Neural cell (in vitro differentiated cells): ENCODE measurements at regions not wholly inside any gene's neighbourhood (a gene's known extent, or its start where the extent isn't known, plus 50 kb on each side); places are given as distances from the start of the nearest gene placed in this dataset.

ENCODE experiments used
- H2AFZ ChIP-seq: fragments of 200-600, 300-800 bp; sonication (generic), shearing (Covaris generic); 2 replicates; pipeline ENCODE4 v1.6.0; 2014; ENCODE audit warnings: low read depth, mild to moderate bottlenecking, antibody characterized with exemption, low read length, moderate library complexity
- H3F3A ChIP-seq: fragments of 200-600 bp; shearing (Covaris generic); 2 replicates; pipeline ENCODE4 v1.6.1; 2016; ENCODE audit warnings: mild to moderate bottlenecking, moderate library complexity, mixed read lengths, antibody characterized with exemption, low read length; ENCODE audit not compliant: insufficient read depth, poor library complexity, severe bottlenecking
- H3K27ac ChIP-seq: fragments of 200-600, 300-800 bp; sonication (generic), shearing (Covaris generic); 2 replicates; pipeline ENCODE4 v1.5.1; 2014; ENCODE audit warnings: mild to moderate bottlenecking, low read length, moderate library complexity
- H3K27me3 ChIP-seq: fragments of 300-800, 200-600 bp; sonication (generic), shearing (Covaris generic); 2 replicates; pipeline ENCODE4 v1.6.0; 2014; ENCODE audit warnings: mild to moderate bottlenecking, low read depth, low read length, moderate library complexity; ENCODE audit not compliant: insufficient read depth
- H3K36me3 ChIP-seq: fragments of 300-800, 200-600 bp; sonication (generic), shearing (Covaris generic); 2 replicates; pipeline ENCODE4 v1.5.1; 2014; ENCODE audit warnings: mild to moderate bottlenecking, antibody characterized with exemption, low read length, moderate library complexity; ENCODE audit not compliant: insufficient read depth
- H3K4me2 ChIP-seq: fragments of 300-800, 200-600 bp; sonication (generic), shearing (Covaris generic); 2 replicates; pipeline ENCODE4 v1.6.0; 2014; ENCODE audit warnings: mild to moderate bottlenecking, low read length
- H3K4me3 ChIP-seq: fragments of 300-800, 200-600 bp; sonication (generic), shearing (Covaris generic); 2 replicates; pipeline ENCODE4 v1.5.1; 2014; ENCODE audit warnings: mild to moderate bottlenecking, low read length, moderate library complexity
- H3K79me2 ChIP-seq: fragments of 200-600 bp; shearing (Covaris generic); replicated peaks from 2 replicates; pipeline ENCODE4 v1.6.0; 2014; ENCODE audit warnings: mild to moderate bottlenecking, low read length, moderate library complexity; ENCODE audit not compliant: insufficient read depth
- H3K9ac ChIP-seq: fragments of 300-800, 200-600 bp; sonication (generic), shearing (Covaris generic); 2 replicates; pipeline ENCODE4 v1.6.1; 2016; ENCODE audit warnings: mild to moderate bottlenecking, low read length, mixed read lengths
- H3K9me2 ChIP-seq: fragments of 200-600 bp; shearing (Covaris generic); 2 replicates; pipeline ENCODE4 v1.6.1; 2016; ENCODE audit warnings: mild to moderate bottlenecking, low read length, mixed read lengths; ENCODE audit not compliant: insufficient read depth
- H3K9me3 ChIP-seq: fragments of 200-600, 300-800 bp; sonication (generic), shearing (Covaris generic); 2 replicates; pipeline ENCODE4 v1.6.1; 2016; ENCODE audit warnings: mild to moderate bottlenecking, mixed run types, low read length, moderate library complexity, mixed read lengths
- H4K20me1 ChIP-seq: fragments of 200-600 bp; shearing (Covaris generic); 2 replicates; pipeline ENCODE4 v1.6.1; 2016; ENCODE audit warnings: mild to moderate bottlenecking, mixed run types; ENCODE audit not compliant: insufficient read depth
- EP300 ChIP-seq: fragments of 450-650 bp; conservative IDR thresholded peaks from 2 replicates; pipeline ENCODE4 v1.6.1; 2014; ENCODE audit warnings: antibody characterized with exemption, mild to moderate bottlenecking, moderate library complexity; ENCODE audit not compliant: poor library complexity, severe bottlenecking
- EZH2 ChIP-seq: fragments of 200-600, 300-800 bp; shearing (Covaris generic), sonication (generic); IDR thresholded peaks from 2 replicates; pipeline ENCODE4 v1.6.1; 2014; ENCODE audit warnings: antibody characterized with exemption, low read length, borderline replicate concordance, mild to moderate bottlenecking; ENCODE audit not compliant: insufficient read depth, poor library complexity, severe bottlenecking
- MXI1 ChIP-seq: fragments of 450-650 bp; conservative IDR thresholded peaks from 2 replicates; pipeline ENCODE4 v1.6.1; 2014; ENCODE audit warnings: antibody characterized with exemption, mild to moderate bottlenecking; ENCODE audit not compliant: poor library complexity, severe bottlenecking
- POLR2AphosphoS5 ChIP-seq: IDR thresholded peaks from 2 replicates; pipeline ENCODE4 v1.6.1; 2012
- RAD21 ChIP-seq: fragments of 450-650 bp; conservative IDR thresholded peaks from 2 replicates; pipeline ENCODE4 v1.6.1; 2014; ENCODE audit warnings: antibody characterized with exemption, mild to moderate bottlenecking, moderate library complexity
- SMC3 ChIP-seq: fragments of 450-650 bp; conservative IDR thresholded peaks from 2 replicates; pipeline ENCODE4 v1.6.1; 2014; ENCODE audit warnings: antibody characterized with exemption, mild to moderate bottlenecking, moderate library complexity; ENCODE audit not compliant: poor library complexity
- TAF1 ChIP-seq: IDR thresholded peaks from 2 replicates; pipeline ENCODE4 v1.6.1; 2012; ENCODE audit warnings: low read depth
- TF ChIP-seq, protein P1 (sequence below): IDR thresholded peaks from 2 replicates; pipeline ENCODE4 v1.6.1; 2012; ENCODE audit warnings: borderline replicate concordance
- TF ChIP-seq, protein P2 (sequence below): fragments of 450-650 bp; IDR thresholded peaks from 2 replicates; pipeline ENCODE4 v1.5.1; 2014; ENCODE audit warnings: antibody characterized with exemption, mild to moderate bottlenecking, moderate library complexity; ENCODE audit not compliant: poor library complexity, severe bottlenecking

GRCh38 chr12:105723494-105723893, 393.0 kb downstream of the C12orf75 start:
- Histone ChIP-seq H3K4me3 (no peak overlapping the region), H3K27ac (no peak overlapping the region), H3K79me2 (no peaks in the 10 kb centered on the region), H3K27me3 (no peaks in the 10 kb centered on the region), H2AFZ (no peak overlapping the region), H3K9me3 (no peaks in the 10 kb centered on the region), H3K9me2 (no peaks in the 10 kb centered on the region), H3K36me3 (no peaks in the 10 kb centered on the region), H3F3A (no peaks in the 10 kb centered on the region), H3K4me2 (no peak overlapping the region), H3K9ac (no peak overlapping the region), H4K20me1 (no peaks in the 10 kb centered on the region)
- TF ChIP-seq EZH2 (no peak), TAF1 (no peak)

- H3K27me3 ChIP-seq, result no peaks in the 10 kb centered on the region
- H3K4me3 ChIP-seq, result no peak overlapping the region
- H3F3A ChIP-seq, result no peaks in the 10 kb centered on the region
- H3K9me2 ChIP-seq, result no peaks in the 10 kb centered on the region
- H3K79me2 ChIP-seq, result no peaks in the 10 kb centered on the region
- H4K20me1 ChIP-seq, result no peaks in the 10 kb centered on the region
- H3K27ac ChIP-seq, result no peak overlapping the region
- H3K4me2 ChIP-seq, result no peak overlapping the region
- H3K36me3 ChIP-seq, result no peaks in the 10 kb centered on the region
- no peaks in the 10 kb centered on the region for H3K9me3 ChIP-seq
- H2AFZ ChIP-seq, result no peak overlapping the region
- no peak overlapping the region for H3K9ac ChIP-seq
- TF ChIP-seq, protein P1, sequence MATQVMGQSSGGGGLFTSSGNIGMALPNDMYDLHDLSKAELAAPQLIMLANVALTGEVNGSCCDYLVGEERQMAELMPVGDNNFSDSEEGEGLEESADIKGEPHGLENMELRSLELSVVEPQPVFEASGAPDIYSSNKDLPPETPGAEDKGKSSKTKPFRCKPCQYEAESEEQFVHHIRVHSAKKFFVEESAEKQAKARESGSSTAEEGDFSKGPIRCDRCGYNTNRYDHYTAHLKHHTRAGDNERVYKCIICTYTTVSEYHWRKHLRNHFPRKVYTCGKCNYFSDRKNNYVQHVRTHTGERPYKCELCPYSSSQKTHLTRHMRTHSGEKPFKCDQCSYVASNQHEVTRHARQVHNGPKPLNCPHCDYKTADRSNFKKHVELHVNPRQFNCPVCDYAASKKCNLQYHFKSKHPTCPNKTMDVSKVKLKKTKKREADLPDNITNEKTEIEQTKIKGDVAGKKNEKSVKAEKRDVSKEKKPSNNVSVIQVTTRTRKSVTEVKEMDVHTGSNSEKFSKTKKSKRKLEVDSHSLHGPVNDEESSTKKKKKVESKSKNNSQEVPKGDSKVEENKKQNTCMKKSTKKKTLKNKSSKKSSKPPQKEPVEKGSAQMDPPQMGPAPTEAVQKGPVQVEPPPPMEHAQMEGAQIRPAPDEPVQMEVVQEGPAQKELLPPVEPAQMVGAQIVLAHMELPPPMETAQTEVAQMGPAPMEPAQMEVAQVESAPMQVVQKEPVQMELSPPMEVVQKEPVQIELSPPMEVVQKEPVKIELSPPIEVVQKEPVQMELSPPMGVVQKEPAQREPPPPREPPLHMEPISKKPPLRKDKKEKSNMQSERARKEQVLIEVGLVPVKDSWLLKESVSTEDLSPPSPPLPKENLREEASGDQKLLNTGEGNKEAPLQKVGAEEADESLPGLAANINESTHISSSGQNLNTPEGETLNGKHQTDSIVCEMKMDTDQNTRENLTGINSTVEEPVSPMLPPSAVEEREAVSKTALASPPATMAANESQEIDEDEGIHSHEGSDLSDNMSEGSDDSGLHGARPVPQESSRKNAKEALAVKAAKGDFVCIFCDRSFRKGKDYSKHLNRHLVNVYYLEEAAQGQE, result no peak
- TF ChIP-seq RAD21 (no peak), SMC3 (no peak), EP300 (no peak)
These were observed 394.1 kb downstream of the C12orf75 start for GRCh38 chr12:105724641-105725040.

DNA sequence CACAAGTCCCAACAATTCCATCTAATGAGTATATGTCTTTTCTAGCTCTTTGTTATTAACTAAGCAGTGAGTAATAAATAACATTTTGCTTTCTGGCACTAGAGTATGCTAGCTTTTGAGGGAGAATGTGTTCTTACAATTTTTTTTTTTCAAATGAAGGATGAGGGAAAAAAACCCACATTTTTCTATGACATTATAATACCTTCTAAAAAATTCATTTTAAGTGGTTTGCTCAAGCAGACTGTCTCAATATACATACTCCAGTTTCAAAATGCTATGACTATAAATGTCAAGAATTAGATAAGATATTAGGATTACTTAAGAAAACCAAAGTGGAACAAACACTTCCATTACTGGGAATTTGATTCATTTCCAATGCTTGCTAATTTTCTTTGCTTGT, 394.6 kb downstream of the C12orf75 start:
- Histone ChIP-seq H3K79me2 (no peaks in the 10 kb centered on the region), H3K9me3 (no peaks in the 10 kb centered on the region), H3K9me2 (no peaks in the 10 kb centered on the region), H3K27ac (no peak overlapping the region), H3K36me3 (no peaks in the 10 kb centered on the region), H3K4me2 (no peak overlapping the region), H3K27me3 (no peaks in the 10 kb centered on the region), H3K4me3 (no peak overlapping the region), H3K9ac (no peak overlapping the region), H3F3A (no peaks in the 10 kb centered on the region), H2AFZ (no peak overlapping the region), H4K20me1 (no peaks in the 10 kb centered on the region)
- TF ChIP-seq RAD21, result no peak
- TF ChIP-seq EP300, result no peak
- TF ChIP-seq SMC3, result no peak
- TF ChIP-seq POLR2AphosphoS5, result no peak
- no peak for TF ChIP-seq MXI1
- no peak for TF ChIP-seq TAF1
- TF ChIP-seq, protein P2, sequence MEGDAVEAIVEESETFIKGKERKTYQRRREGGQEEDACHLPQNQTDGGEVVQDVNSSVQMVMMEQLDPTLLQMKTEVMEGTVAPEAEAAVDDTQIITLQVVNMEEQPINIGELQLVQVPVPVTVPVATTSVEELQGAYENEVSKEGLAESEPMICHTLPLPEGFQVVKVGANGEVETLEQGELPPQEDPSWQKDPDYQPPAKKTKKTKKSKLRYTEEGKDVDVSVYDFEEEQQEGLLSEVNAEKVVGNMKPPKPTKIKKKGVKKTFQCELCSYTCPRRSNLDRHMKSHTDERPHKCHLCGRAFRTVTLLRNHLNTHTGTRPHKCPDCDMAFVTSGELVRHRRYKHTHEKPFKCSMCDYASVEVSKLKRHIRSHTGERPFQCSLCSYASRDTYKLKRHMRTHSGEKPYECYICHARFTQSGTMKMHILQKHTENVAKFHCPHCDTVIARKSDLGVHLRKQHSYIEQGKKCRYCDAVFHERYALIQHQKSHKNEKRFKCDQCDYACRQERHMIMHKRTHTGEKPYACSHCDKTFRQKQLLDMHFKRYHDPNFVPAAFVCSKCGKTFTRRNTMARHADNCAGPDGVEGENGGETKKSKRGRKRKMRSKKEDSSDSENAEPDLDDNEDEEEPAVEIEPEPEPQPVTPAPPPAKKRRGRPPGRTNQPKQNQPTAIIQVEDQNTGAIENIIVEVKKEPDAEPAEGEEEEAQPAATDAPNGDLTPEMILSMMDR, result no peak
- TF ChIP-seq, protein P1, result no peak
- TF ChIP-seq EZH2, result no peak
